Erythroblast (primary cell): ENCODE measurements at regions not wholly inside any gene's neighbourhood (a gene's known extent, or its start where the extent isn't known, plus 50 kb on each side); places are given as distances from the start of the nearest gene placed in this dataset.

Experiments used
- GATA1 ChIP-seq: IDR thresholded peaks from 2 replicates; pipeline ENCODE4 v1.6.1; 2011; ENCODE audit warnings: low read depth, mild to moderate bottlenecking, control low read depth, low read length, moderate library complexity
- POLR2A ChIP-seq: IDR thresholded peaks from 2 replicates; pipeline ENCODE4 v1.6.1; 2011; ENCODE audit warnings: mild to moderate bottlenecking, low read length

DNA sequence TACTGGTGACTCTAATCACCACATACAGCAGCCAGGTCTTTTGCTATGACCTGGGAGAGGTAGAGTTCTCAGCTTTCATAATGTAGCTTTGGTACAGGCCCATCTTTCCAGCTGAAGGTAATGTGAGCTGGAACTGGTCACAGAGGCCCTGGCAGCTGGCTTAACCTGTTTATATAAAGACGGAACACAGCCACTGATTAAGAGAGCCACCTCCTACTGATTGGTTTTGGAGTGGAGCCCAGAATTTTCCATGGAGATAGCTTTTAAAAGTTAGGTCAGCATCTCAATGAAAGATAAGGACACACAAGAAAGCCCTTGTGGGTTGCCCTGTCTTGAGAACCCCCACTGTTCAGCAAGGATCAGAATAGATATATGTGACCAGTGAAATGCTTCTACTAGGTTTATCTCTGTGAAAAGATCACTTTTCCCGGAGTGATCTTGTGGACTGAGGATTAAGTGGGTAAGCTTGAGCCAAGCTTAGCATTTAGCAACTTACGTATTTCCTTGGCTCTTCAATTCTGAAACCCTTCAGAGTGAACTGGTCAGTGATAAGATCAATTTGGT is 213.7 kb upstream of the CITED2 start:
- TF ChIP-seq POLR2A (no peak), GATA1 (no peak)
